Brain microvascular endothelial cell (primary cell): ENCODE measurements at regions not wholly inside any gene's neighbourhood (a gene's known extent, or its start where the extent isn't known, plus 50 kb on each side); places are given as distances from the start of the nearest gene placed in this dataset.

ENCODE experiments used
- DNase-seq: peaks from one replicate; pipeline ENCODE4 v3.0.0-alpha.2; 2020
- H3K27ac ChIP-seq: fragments of 250-450 bp; sonication (Bioruptor Pico); 2 replicates; pipeline ENCODE4 v1.5.1; 2020; ENCODE audit warnings: mild to moderate bottlenecking, moderate library complexity
- H3K27me3 ChIP-seq: fragments of 250-450 bp; sonication (Bioruptor Pico); replicated peaks from 2 replicates; pipeline ENCODE4 v1.5.1; 2020; ENCODE audit warnings: mild to moderate bottlenecking
- H3K36me3 ChIP-seq: fragments of 250-450 bp; sonication (Bioruptor Pico); replicated peaks from 2 replicates; pipeline ENCODE4 v1.5.1; 2020; ENCODE audit warnings: mild to moderate bottlenecking
- H3K4me3 ChIP-seq: 2 replicates; pipeline ENCODE4 v1.5.1; 2011; ENCODE audit warnings: low read depth, mild to moderate bottlenecking, control low read depth, low read length, moderate library complexity
- in situ Hi-C: cut with HindIII; loops from 2 replicates; pipeline ENCODE4 v1.10.0; 2017; ENCODE audit warnings: low sequenced_read_pairs, low pct_ligation_motif_present
- TF ChIP-seq, protein P1 (sequence below): IDR thresholded peaks from 2 replicates; pipeline ENCODE4 v1.5.1; 2011; ENCODE audit warnings: low read depth, mild to moderate bottlenecking, moderate library complexity, low read length, control low read depth, inconsistent platforms; ENCODE audit errors: missing control alignments

DNA sequence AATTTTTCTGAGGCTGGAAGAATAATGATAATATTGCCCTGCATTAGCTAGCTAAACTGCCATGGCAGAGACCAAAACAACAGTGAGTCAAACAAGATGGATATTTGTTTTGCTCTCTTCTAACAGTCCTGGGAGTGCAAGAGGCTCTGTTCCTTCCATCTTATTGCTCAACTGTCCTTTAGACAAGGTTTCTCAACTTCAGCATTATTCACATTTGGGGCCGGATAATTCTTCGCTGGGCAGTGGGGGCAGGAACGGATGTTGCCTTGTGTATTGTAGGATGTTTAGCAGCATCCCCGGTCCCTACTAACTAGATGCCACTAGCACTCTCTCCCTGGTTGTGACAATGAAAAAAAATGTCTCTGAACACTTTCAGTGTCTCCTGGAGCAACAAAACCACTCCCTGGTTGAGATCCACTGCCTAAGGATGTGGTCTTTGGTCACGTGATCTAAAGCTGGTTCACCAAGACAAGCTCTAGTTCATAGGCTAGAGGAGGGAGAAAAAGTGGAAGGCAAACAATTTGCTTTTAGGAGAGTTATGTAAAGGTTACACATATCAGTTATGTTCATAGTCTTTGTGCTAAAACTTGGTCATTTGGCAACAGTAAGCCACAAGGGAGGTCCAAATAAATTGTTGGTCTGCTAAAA, 144.4 kb downstream of the PCTP start:
- DNase-seq, result no peak
- Histone ChIP-seq H3K4me3 (no peak overlapping the region), H3K27me3 (no peaks in the 10 kb centered on the region), H3K36me3 (no peaks in the 10 kb centered on the region), H3K27ac (no peak overlapping the region)
- in situ Hi-C loops, result no loop called here
- TF ChIP-seq, protein P1, sequence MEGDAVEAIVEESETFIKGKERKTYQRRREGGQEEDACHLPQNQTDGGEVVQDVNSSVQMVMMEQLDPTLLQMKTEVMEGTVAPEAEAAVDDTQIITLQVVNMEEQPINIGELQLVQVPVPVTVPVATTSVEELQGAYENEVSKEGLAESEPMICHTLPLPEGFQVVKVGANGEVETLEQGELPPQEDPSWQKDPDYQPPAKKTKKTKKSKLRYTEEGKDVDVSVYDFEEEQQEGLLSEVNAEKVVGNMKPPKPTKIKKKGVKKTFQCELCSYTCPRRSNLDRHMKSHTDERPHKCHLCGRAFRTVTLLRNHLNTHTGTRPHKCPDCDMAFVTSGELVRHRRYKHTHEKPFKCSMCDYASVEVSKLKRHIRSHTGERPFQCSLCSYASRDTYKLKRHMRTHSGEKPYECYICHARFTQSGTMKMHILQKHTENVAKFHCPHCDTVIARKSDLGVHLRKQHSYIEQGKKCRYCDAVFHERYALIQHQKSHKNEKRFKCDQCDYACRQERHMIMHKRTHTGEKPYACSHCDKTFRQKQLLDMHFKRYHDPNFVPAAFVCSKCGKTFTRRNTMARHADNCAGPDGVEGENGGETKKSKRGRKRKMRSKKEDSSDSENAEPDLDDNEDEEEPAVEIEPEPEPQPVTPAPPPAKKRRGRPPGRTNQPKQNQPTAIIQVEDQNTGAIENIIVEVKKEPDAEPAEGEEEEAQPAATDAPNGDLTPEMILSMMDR, result no peak

DNA sequence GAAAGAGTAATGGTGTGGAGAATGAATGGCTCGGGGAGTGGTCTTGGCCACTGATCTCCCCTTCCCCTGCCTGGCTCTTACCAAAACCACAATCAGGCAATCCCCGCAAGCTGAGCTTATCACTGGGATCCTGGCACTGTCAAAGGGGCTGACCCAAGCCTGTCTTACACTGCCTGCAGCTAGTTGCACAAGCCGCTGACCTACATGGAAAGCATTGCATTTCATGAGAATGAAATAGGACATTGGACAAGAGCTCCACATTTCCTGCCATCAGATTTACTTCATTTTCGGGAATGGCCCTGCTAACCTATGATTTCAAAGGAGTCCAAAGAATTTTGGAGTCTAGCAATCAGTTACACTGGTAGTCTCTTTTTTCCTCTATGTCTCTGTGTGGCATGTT, 146.4 kb downstream of the PCTP start:
- TF ChIP-seq, protein P1, result no peak
- no peak overlapping the region for H3K4me3 ChIP-seq
- in situ Hi-C loops, result no loop called here
- H3K36me3 ChIP-seq, result no peaks in the 10 kb centered on the region
- H3K27me3 ChIP-seq, result no peaks in the 10 kb centered on the region
- DNase-seq, result no peak
- H3K27ac ChIP-seq, result no peak overlapping the region

DNA sequence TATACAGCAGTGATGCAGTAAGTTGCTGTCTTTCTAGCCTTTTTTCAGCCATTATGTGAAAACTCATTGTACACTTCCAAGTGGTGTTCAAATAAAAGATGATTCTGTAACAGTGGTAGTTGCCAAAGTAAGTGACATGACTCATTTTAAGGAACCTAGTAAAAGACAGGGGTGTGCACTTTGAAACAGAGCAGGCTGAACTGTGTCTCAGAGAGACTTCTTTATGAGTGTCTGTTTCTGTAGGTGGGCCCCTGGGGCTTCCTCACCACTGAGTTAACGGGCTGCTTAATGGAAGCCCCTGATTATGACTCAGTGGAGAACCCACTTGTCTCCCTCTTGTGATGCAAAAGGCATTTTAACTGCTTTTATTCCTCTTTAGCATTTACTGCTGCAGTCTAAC, 147.3 kb downstream of the PCTP start:
- in situ Hi-C loops, result no loop called here
- no peaks in the 10 kb centered on the region for H3K36me3 ChIP-seq
- no peaks in the 10 kb centered on the region for H3K27me3 ChIP-seq
- DNase-seq, result no peak
- TF ChIP-seq, protein P1, result no peak
- H3K27ac ChIP-seq, result no peak overlapping the region
- H3K4me3 ChIP-seq, result no peak overlapping the region

DNA sequence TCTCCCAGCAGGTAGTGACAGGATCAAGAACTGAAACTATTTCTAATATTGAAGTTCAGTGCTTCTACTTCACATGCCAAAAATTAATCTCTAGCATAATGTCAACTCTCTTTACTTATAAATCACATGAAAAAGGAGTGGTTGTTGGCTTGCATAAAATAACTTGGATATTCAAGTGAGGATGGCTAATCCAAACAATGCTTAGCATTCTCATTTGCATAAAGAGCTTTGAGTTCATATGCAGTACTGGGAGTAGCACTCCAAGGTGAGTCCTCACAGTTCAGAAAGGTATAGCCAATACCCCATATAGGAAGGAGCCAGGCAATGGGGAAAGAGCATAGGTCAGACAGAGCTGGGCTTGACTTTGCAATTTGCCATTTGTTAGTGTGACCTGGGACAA, 149.3 kb downstream of the PCTP start:
- DNase-seq, result no peak
- Histone ChIP-seq H3K27me3 (no peaks in the 10 kb centered on the region), H3K27ac (no peak overlapping the region), H3K36me3 (no peaks in the 10 kb centered on the region), H3K4me3 (no peak overlapping the region)
- in situ Hi-C loops, result no loop called here
- TF ChIP-seq, protein P1, result no peak

DNA sequence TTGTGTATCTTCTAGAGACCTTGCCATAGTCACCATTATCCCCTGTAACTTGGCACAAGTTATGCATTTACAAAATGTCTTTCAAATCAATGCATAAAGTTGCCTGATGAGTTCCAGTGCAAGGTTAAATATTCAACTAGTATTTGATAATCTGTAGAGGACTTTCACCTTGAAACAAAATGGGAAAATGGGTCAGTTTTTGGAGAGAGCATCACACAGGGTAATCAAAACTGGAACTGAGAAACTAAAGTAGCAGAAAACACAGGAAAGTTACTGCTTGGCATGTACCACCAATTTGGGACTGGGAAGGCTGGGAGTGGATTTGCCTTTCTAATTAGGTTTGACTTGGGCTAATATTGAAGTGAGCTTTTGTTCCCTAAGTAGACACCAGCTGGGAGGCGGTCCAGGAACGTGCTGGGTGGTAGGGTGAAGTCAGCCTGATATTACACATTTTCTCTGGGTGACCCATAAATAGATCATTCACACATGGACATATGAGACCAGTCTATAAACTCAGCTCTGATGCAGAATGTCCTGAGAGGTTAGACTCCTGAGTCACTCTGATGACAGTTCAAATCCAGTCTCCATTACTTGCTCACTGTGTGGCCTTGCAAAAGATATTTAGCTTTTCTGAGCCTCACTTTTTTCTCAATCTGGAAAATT, 152.3 kb downstream of the PCTP start:
- no peak overlapping the region for H3K4me3 ChIP-seq
- TF ChIP-seq, protein P1, result no peak
- no peak overlapping the region for H3K27ac ChIP-seq
- no peaks in the 10 kb centered on the region for H3K36me3 ChIP-seq
- in situ Hi-C loops, result no loop called here
- DNase-seq, result no peak
- no peaks in the 10 kb centered on the region for H3K27me3 ChIP-seq
